ENCODE measurements at regions not wholly inside any gene's neighbourhood (a gene's known extent, or its start where the extent isn't known, plus 50 kb on each side); places are given as distances from the start of the nearest gene placed in this dataset.

GRCh38 chr4:108567831-108568230, 52.5 kb upstream of the RPL34 start:
- no peak for DNase-seq (ENCODE audit: low spot score)

DNA sequence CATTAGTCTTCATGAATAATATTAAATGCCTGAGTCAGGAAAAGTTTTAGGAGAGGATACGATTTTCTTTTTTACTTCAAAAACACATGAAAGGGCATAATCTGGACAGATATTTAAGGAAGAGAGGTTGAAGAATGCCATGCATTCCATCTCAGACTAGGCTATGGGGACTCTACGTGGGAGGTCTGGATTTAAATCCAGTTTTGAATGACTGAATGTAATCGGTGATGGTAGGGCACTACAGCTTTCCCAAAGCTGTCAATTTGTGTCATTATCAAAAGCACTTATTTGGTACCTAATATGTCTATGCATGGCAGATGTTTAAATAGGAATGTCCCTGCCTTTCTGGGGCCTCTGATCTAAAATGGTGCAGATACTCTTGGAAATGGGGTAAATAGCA, 59.3 kb upstream of the RPL34 start:
- DNase-seq (ENCODE audit: low spot score), result no peak

DNA sequence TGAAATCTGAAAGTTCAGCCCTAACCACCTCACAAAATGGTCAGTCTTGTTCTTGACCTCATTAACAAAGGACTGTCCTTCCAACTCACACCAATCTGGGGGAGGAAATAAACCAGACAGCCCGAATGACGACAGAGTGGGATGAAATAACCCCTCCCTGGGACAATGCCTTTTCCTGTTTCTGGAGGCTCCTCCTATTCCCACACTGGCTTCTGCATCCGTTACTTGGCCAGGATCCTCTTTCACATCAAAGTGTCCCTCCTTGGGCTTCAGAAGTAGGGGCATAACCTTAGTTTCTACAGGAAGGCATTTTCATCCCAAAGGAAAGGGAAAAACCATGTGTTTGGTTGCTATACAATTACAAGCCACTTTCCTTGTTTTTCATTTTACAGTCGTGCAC, 59.8 kb upstream of the RPL34 start:
- DNase-seq (ENCODE audit: low spot score), result peak; percentile 15

- peak; percentile 35 for DNase-seq (ENCODE audit: low spot score)
Observed at GRCh38 chr4:108559911-108560310, 60.5 kb upstream of the RPL34 start.

DNA sequence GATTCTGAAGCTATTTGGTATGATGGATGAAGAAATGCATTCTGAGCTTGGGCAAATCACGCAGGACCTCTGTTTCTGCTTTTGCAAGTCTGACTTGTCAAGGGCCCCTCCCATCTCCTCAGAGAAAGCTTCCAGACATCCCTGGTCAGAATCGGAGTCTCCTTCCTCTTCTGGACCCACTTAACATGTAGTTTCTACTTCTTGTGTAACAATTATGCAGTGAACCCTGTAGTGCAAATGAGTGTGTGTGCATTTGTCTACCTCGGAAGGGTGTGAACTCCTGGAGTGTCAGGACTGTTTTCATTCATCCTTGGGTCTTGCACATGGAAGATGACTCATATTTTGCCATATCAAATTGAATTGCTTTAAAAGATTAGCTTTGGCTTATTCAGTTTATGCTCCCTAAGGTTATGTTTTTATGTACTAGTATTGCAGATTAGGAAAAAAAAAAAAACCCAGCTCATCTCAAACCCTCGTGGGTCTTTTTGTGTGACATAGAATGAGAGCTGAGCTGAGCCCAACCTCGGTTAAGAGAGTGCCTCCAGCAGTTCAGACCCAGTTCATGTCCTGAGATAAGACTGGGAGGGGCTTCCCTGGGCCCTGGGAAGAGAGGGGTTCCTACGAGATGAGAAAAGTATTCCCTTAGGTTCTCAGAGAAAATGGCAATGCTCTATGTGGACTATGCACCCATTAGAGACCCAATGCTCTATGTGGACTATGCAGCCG, 61.1 kb upstream of the RPL34 start:
- no peak for DNase-seq (ENCODE audit: low spot score)

- no peak for DNase-seq (ENCODE audit: low spot score)
Observed at GRCh38 chr4:108556588-108557200, 63.7 kb upstream of the RPL34 start.

- no peak for DNase-seq (ENCODE audit: low spot score)
Observed at GRCh38 chr4:108556166-108556565, 64.2 kb upstream of the RPL34 start.

DNA sequence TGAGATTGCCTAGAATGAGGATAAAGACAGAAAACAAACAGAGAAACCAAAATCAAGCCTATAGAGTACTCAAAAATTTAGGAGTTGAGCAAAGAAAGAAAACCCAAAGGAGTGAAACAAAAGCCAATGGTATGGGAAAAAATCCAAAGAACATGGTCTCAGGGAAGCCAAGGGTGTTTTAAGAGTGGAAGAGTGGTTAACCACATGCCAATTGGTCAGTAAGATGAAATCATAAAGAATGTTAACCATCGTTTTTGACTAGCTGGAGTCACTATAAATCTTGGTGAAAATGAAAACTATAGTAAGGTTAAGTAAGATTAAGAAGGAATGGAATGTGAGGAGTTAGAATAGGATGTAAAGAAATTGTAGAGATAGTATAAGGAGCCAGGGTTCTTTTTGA, 64.7 kb upstream of the RPL34 start:
- DNase-seq (ENCODE audit: low spot score), result no peak

- no peak for DNase-seq (ENCODE audit: low spot score)
Observed at GRCh38 chr4:108547682-108548081, 72.7 kb upstream of the RPL34 start.

GRCh38 chr4:108546728-108547127, 73.6 kb upstream of the RPL34 start:
- no peak for DNase-seq (ENCODE audit: low spot score)

- no peak for DNase-seq (ENCODE audit: low spot score)
Observed at GRCh38 chr4:108544481-108544880, 75.9 kb upstream of the RPL34 start.

DNA sequence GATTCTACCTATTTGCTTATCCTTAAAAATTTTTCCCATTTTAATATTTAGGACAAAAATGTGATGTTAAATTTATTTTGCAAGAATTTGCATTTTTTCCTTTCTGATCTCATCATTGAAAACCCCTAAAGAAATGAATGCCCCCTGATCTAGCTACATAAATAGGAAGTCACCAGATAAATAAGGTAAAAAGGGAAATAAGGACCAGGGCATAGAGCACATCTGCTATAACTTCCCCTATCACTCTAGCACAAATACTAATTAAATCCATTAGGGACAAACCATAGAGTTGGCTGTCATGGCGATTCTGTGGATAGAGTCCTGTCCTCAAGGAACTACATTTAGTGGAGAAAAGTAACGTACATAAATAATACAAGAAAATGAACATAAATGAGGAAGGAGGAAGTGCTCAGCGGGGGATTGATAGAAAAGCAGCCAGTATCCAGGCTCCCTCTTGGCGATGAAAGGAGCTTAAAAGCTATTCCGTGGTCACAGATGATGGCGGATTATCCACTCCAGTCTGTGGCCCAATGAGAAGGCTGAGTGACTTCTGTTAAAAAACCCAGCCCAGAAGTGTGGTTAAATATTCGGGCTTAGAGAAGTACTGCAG, 76.9 kb upstream of the RPL34 start:
- no peak for DNase-seq (ENCODE audit: low spot score)

GRCh38 chr4:108540536-108540935, 79.8 kb upstream of the RPL34 start:
- no peak for DNase-seq (ENCODE audit: low spot score)

GRCh38 chr4:108536577-108536976, 83.8 kb upstream of the RPL34 start:
- DNase-seq (ENCODE audit: low spot score), result no peak

- no peak for DNase-seq (ENCODE audit: low spot score)
Observed at GRCh38 chr4:108535757-108536156, 84.6 kb upstream of the RPL34 start.

GRCh38 chr4:108533876-108534275, 86.5 kb upstream of the RPL34 start:
- DNase-seq (ENCODE audit: low spot score), result no peak

DNA sequence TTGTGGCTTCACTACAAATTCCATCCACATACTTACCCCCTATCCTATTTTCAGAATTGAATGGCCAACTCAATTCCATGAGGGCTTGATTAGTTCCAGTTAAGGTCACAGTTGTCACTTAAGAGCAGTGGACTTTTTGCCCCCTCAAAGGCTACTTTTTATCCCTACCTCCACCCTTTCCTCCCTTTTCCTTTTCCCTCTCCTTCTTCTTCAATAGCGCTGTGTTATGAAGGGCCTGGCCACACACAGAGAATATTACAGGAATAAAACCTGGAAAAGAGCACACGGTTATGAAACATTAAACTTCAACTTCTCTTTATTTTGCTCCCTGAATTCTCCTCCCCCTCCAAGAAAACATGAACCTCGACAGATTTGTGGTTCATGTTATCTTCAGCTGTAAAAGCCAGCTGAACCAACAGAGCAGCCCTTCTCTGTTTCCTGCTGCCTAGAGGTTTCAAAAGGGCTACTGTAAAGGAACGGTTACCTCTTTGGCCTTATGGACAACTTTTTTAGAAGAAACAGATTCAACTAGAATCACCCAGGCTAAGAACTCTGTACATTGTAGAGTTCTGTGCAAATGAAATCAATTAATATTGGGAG, 87.0 kb upstream of the RPL34 start:
- DNase-seq (ENCODE audit: low spot score), result no peak

DNA sequence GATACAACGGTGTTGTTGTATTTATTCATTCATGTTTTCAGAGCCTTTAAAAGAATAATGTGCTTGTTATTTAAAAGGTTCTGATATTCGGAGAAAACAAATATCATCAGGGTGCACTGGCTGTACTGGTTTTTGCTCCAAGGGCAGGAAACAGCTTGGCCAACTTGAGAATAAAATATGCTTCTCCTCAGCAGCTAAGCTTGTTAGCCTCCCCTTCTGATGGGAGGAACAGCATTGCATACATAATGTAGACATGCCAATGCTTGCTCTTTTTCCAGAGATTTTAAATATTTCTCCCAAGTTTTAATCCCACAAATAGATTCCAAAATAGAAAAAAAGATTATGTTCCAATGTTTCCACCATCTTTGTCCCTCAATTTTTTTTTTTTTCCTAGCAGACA, 87.6 kb upstream of the RPL34 start:
- no peak for DNase-seq (ENCODE audit: low spot score)

GRCh38 chr4:108532187-108532586, 88.2 kb upstream of the RPL34 start:
- no peak for DNase-seq (ENCODE audit: low spot score)

- DNase-seq (ENCODE audit: low spot score), result no peak
Observed at GRCh38 chr4:108531461-108531860, 88.9 kb upstream of the RPL34 start.

GRCh38 chr4:108529984-108530905, 90.1 kb upstream of the RPL34 start:
- DNase-seq (ENCODE audit: low spot score), result no peak

GRCh38 chr4:108529102-108529501, 91.3 kb upstream of the RPL34 start:
- DNase-seq (ENCODE audit: low spot score), result no peak
